HEK293 (cell line): ENCODE measurements at regions not wholly inside any gene's neighbourhood (a gene's known extent, or its start where the extent isn't known, plus 50 kb on each side); places are given as distances from the start of the nearest gene placed in this dataset.

Experiments
- CTCF ChIA-PET: fragments of 350-600 bp; formaldehyde crosslinking; extraction: SDS; loops from one replicate; lab custom pipeline; 2021; ENCODE audit warnings: antibody characterized with exemption; lab: Yijun Ruan, JAX
- POLR2A ChIA-PET: fragments of 300-600 bp; formaldehyde crosslinking; extraction: SDS; loops from one replicate; lab custom pipeline; 2020; ENCODE audit warnings: antibody characterized with exemption, inconsistent platforms; lab: Yijun Ruan, JAX
- H3K27ac ChIP-seq: fragments of 200-500 bp; sonication (Bioruptor generic); 2 replicates; pipeline ENCODE4 v1.5.1; 2014; ENCODE audit warnings: low read depth, low read length, control low read depth, inconsistent platforms; ENCODE audit errors: extremely low read depth
- H3K36me3 ChIP-seq, 2 experiments: fragments of 200-500 bp in 1 of 2; sonication (Bioruptor generic) in 1 of 2; 1 replicate in 1 of 2; 2 replicates in 1 of 2; pipeline ENCODE4 v1.5.1; 2014 to 2017; ENCODE audit warnings: inconsistent platforms in 2 of 2, low read length in 2 of 2; ENCODE audit not compliant: control insufficient read depth in 2 of 2, insufficient read depth in 1 of 2
- H3K4me1 ChIP-seq: fragments of 200-500 bp; sonication (Bioruptor generic); 2 replicates; pipeline ENCODE4 v1.5.1; 2014; ENCODE audit warnings: mild to moderate bottlenecking, low read length, inconsistent platforms; ENCODE audit not compliant: control insufficient read depth, insufficient read depth
- H3K4me3 ChIP-seq: 2 replicates; pipeline ENCODE4 v1.5.1; 2011; ENCODE audit warnings: low read depth, mild to moderate bottlenecking, control low read depth, low read length, moderate library complexity
- H3K9me3 ChIP-seq: fragments of 200-500 bp; sonication (Bioruptor generic); 2 replicates; pipeline ENCODE4 v1.5.1; 2014; ENCODE audit warnings: low read depth, low read length, inconsistent platforms; ENCODE audit not compliant: control insufficient read depth, insufficient read depth
- GLI2 ChIP-seq: fragments of 450-650 bp; formaldehyde crosslinking; IDR thresholded peaks from 2 replicates; pipeline ENCODE4; 2017; ENCODE audit warnings: missing biosample characterization, missing genetic modification characterization, low read depth, borderline replicate concordance
- GLI4 ChIP-seq: fragments of 450-650 bp; formaldehyde crosslinking; IDR thresholded peaks from 2 replicates; pipeline ENCODE4 v1.5.1; 2016; ENCODE audit warnings: missing biosample characterization, missing genetic modification characterization
- GLIS2 ChIP-seq: fragments of 450-650 bp; formaldehyde crosslinking; IDR thresholded peaks from 2 replicates; pipeline ENCODE4 v1.5.1; 2016; ENCODE audit warnings: missing biosample characterization, missing genetic modification characterization
- KLF10 ChIP-seq: fragments of 450-650 bp; IDR thresholded peaks from 2 replicates; pipeline ENCODE4 v1.5.1; 2018; ENCODE audit warnings: missing biosample characterization, mild to moderate bottlenecking, missing genetic modification characterization
- KLF16 ChIP-seq: fragments of 450-650 bp; formaldehyde crosslinking; IDR thresholded peaks from 2 replicates; pipeline ENCODE4 v1.5.1; 2017; ENCODE audit warnings: missing biosample characterization, missing genetic modification characterization
- KLF17 ChIP-seq: fragments of 450-650 bp; formaldehyde crosslinking; IDR thresholded peaks from 2 replicates; pipeline ENCODE4 v1.5.1; 2016; ENCODE audit warnings: missing biosample characterization, missing genetic modification characterization
- KLF8 ChIP-seq: fragments of 450-650 bp; formaldehyde crosslinking; IDR thresholded peaks from 2 replicates; pipeline ENCODE4 v1.5.1; 2016; ENCODE audit warnings: missing biosample characterization, missing genetic modification characterization
- SALL2 ChIP-seq: fragments of 450-650 bp; formaldehyde crosslinking; IDR thresholded peaks from 2 replicates; pipeline ENCODE4 v1.5.0; 2017; ENCODE audit warnings: missing biosample characterization, mild to moderate bottlenecking, missing genetic modification characterization, borderline replicate concordance
- SCRT1 ChIP-seq: fragments of 450-650 bp; formaldehyde crosslinking; IDR thresholded peaks from 2 replicates; pipeline ENCODE4 v1.5.1; 2016; ENCODE audit warnings: missing biosample characterization, missing genetic modification characterization, borderline replicate concordance
- SP2 ChIP-seq: fragments of 450-650 bp; formaldehyde crosslinking; IDR thresholded peaks from 2 replicates; pipeline ENCODE4 v1.5.1; 2016; ENCODE audit warnings: missing biosample characterization, missing genetic modification characterization
- SP3 ChIP-seq: fragments of 450-650 bp; formaldehyde crosslinking; IDR thresholded peaks from 2 replicates; pipeline ENCODE4 v1.5.1; 2016; ENCODE audit warnings: missing biosample characterization, missing genetic modification characterization
- YY2 ChIP-seq: fragments of 450-650 bp; formaldehyde crosslinking; IDR thresholded peaks from 2 replicates; pipeline ENCODE4 v1.5.1; 2016; ENCODE audit warnings: missing biosample characterization, missing genetic modification characterization
- ZEB2 ChIP-seq: fragments of 450-650 bp; formaldehyde crosslinking; IDR thresholded peaks from 2 replicates; pipeline ENCODE4 v1.5.1; 2016; ENCODE audit warnings: missing biosample characterization, missing genetic modification characterization
- ZFP41 ChIP-seq: fragments of 450-650 bp; formaldehyde crosslinking; IDR thresholded peaks from 2 replicates; pipeline ENCODE4 v1.5.1; 2016; ENCODE audit warnings: missing biosample characterization, missing genetic modification characterization, borderline replicate concordance
- ZNF133 ChIP-seq: fragments of 450-650 bp; formaldehyde crosslinking; IDR thresholded peaks from 2 replicates; pipeline ENCODE4 v1.5.1; 2016; ENCODE audit warnings: missing biosample characterization, missing genetic modification characterization
- ZNF211 ChIP-seq: fragments of 450-650 bp; formaldehyde crosslinking; IDR thresholded peaks from 2 replicates; pipeline ENCODE4 v1.5.1; 2016; ENCODE audit warnings: low read depth, missing biosample characterization, missing genetic modification characterization
- ZNF274 ChIP-seq, 2 experiments: fragments of 200-500 bp in 1 of 2; fragments of 450-650 bp in 1 of 2; sonication (Bioruptor generic) in 1 of 2; formaldehyde crosslinking in 1 of 2; IDR thresholded peaks; 2 replicates each; pipeline versions ENCODE4 v1.5.1 to v1.6.1; 2014 to 2016; ENCODE audit warnings: borderline replicate concordance in 1 of 2, inconsistent platforms in 1 of 2, low read length in 1 of 2, missing biosample characterization in 1 of 2, missing genetic modification characterization in 1 of 2
- ZNF292 ChIP-seq: fragments of 450-650 bp; formaldehyde crosslinking; IDR thresholded peaks from 2 replicates; pipeline ENCODE4 v1.5.1; 2016; ENCODE audit warnings: low read depth, missing biosample characterization, missing genetic modification characterization, borderline replicate concordance
- ZNF341 ChIP-seq: fragments of 450-650 bp; formaldehyde crosslinking; IDR thresholded peaks from 2 replicates; pipeline ENCODE4; 2016; ENCODE audit warnings: low read depth, missing biosample characterization, missing genetic modification characterization
- ZNF394 ChIP-seq: fragments of 450-650 bp; formaldehyde crosslinking; IDR thresholded peaks from 2 replicates; pipeline ENCODE4 v1.5.1; 2016; ENCODE audit warnings: missing biosample characterization, missing genetic modification characterization, mild to moderate bottlenecking, moderate library complexity, borderline replicate concordance
- ZNF501 ChIP-seq: fragments of 450-650 bp; formaldehyde crosslinking; IDR thresholded peaks from 2 replicates; pipeline ENCODE4 v1.5.1; 2016; ENCODE audit warnings: missing biosample characterization, missing genetic modification characterization
- ZNF645 ChIP-seq: fragments of 450-650 bp; formaldehyde crosslinking; IDR thresholded peaks from 2 replicates; pipeline ENCODE4; 2016; ENCODE audit warnings: missing biosample characterization, missing genetic modification characterization
- ZNF670 ChIP-seq: fragments of 450-650 bp; formaldehyde crosslinking; IDR thresholded peaks from 2 replicates; pipeline ENCODE4 v1.5.1; 2016; ENCODE audit warnings: missing biosample characterization, missing genetic modification characterization, low read depth
- ZNF837 ChIP-seq: fragments of 450-650 bp; formaldehyde crosslinking; IDR thresholded peaks from 2 replicates; pipeline ENCODE4 v1.5.1; 2016; ENCODE audit warnings: missing biosample characterization, missing genetic modification characterization
- ZSCAN18 ChIP-seq: fragments of 450-650 bp; formaldehyde crosslinking; IDR thresholded peaks from 2 replicates; pipeline ENCODE4 v1.5.1; 2016; ENCODE audit warnings: missing biosample characterization, missing genetic modification characterization
- TF ChIP-seq, protein P1 (sequence below): fragments of 450-650 bp; formaldehyde crosslinking; IDR thresholded peaks from 2 replicates; pipeline ENCODE4 v1.5.1; 2017; ENCODE audit warnings: missing biosample characterization, missing genetic modification characterization
- TF ChIP-seq, protein P2 (sequence below): fragments of 450-650 bp; formaldehyde crosslinking; IDR thresholded peaks from 2 replicates; pipeline ENCODE4 v1.5.1; 2016; ENCODE audit warnings: missing biosample characterization, missing genetic modification characterization
- TF ChIP-seq, protein P3 (sequence below): fragments of 450-650 bp; formaldehyde crosslinking; IDR thresholded peaks from 2 replicates; pipeline ENCODE4 v1.5.1; 2017; ENCODE audit warnings: missing biosample characterization, missing genetic modification characterization

- TF ChIP-seq ZNF670 (no peak), SCRT1 (no peak)
- TF ChIP-seq, protein P1, sequence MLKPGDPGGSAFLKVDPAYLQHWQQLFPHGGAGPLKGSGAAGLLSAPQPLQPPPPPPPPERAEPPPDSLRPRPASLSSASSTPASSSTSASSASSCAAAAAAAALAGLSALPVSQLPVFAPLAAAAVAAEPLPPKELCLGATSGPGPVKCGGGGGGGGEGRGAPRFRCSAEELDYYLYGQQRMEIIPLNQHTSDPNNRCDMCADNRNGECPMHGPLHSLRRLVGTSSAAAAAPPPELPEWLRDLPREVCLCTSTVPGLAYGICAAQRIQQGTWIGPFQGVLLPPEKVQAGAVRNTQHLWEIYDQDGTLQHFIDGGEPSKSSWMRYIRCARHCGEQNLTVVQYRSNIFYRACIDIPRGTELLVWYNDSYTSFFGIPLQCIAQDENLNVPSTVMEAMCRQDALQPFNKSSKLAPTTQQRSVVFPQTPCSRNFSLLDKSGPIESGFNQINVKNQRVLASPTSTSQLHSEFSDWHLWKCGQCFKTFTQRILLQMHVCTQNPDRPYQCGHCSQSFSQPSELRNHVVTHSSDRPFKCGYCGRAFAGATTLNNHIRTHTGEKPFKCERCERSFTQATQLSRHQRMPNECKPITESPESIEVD (tag by site-specific recombination), result no peak
Measured at GRCh38 chr5:103452666-103453065, 109.9 kb downstream of the NUDT12 start (continued).

DNA sequence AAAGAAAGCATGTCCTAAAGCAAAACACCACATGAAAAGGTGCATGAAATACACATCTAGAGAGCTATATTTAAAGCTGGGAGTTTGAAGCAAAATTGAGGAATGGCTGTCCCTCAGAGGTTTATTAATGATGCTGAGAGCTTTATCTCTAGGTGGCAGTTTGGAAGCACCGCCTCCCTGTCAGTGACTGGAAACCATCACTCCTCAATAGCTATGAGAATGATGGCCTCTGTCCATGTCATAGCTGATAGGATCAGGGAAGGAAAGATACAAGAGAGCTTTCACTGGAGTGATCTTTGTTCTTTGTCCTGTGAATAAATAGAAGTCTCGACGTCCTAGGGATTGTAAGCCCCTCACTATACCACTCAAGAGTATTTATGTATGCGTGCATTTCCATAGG is 110.5 kb downstream of the NUDT12 start:
- TF ChIP-seq ZSCAN18 (tag by site-specific recombination) (no peak), ZFP41 (no peak), GLI4 (tag by site-specific recombination) (no peak), ZNF133 (tag by site-specific recombination) (no peak), GLIS2 (no peak), YY2 (no peak), SP2 (tag by site-specific recombination) (no peak), ZNF274 (IDR thresholded peaks at IDR 0.05; ENCODE audit: low read length) (no peak), ZNF274 (tag by site-specific recombination; IDR thresholded peaks at IDR 0.05; ENCODE audit: borderline replicate concordance) (no peak), SP3 (tag by site-specific recombination) (no peak), SALL2 (no peak), KLF8 (tag by site-specific recombination) (no peak)
- TF ChIP-seq, protein P2, sequence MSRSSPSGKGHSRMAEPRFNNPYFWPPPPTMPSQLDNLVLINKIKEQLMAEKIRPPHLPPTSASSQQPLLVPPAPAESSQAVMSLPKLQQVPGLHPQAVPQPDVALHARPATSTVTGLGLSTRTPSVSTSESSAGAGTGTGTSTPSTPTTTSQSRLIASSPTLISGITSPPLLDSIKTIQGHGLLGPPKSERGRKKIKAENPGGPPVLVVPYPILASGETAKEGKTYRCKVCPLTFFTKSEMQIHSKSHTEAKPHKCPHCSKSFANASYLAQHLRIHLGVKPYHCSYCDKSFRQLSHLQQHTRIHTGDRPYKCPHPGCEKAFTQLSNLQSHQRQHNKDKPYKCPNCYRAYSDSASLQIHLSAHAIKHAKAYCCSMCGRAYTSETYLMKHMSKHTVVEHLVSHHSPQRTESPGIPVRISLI, result no peak
- CTCF ChIA-PET, result no interaction called here
- no peaks in the 10 kb centered on the region for H3K9me3 ChIP-seq
- H3K4me1 ChIP-seq, result no peaks in the 10 kb centered on the region
- no peak overlapping the region for H3K27ac ChIP-seq
- no peak overlapping the region for H3K4me3 ChIP-seq
- no peaks in the 10 kb centered on the region for H3K36me3 ChIP-seq
- POLR2A ChIA-PET, result no interaction called here

DNA sequence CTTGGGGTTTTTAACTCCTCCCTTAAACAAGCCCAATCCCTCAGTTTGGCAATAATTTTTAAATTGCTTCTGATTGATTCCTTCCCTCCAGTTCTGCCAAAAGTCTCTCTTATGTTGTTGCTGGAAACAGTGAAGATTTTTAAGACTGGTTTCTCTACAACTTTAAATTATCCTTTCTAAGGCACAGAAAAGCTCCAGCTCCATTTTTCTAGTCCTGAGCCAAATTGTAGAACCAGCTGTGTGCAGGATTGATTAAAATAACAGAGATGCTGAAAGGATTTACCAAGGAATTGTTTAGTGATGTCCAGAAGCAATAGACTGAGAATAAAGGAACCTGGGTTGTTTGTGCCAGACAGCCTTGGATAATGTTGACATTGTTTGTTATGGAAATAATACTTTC is 111.3 kb downstream of the NUDT12 start:
- H3K4me3 ChIP-seq, result no peak overlapping the region
- H3K4me1 ChIP-seq, result no peaks in the 10 kb centered on the region
- no peaks in the 10 kb centered on the region for H3K36me3 ChIP-seq
- no peak overlapping the region for H3K27ac ChIP-seq
- H3K9me3 ChIP-seq, result no peaks in the 10 kb centered on the region
- CTCF ChIA-PET, result no interaction called here
- POLR2A ChIA-PET, result no interaction called here
- TF ChIP-seq ZEB2 (tag by site-specific recombination), result no peak
- TF ChIP-seq ZNF501 (tag by site-specific recombination), result no peak
- no peak for TF ChIP-seq GLI2 (tag by site-specific recombination)
- no peak for TF ChIP-seq ZNF211 (tag by site-specific recombination)
- no peak for TF ChIP-seq ZNF394 (tag by site-specific recombination)
- TF ChIP-seq ZNF837 (tag by site-specific recombination), result no peak
- TF ChIP-seq ZNF292 (tag by site-specific recombination), result no peak
- no peak for TF ChIP-seq ZNF341 (tag by site-specific recombination)
- no peak for TF ChIP-seq KLF16 (tag by site-specific recombination)
- no peak for TF ChIP-seq KLF17
- TF ChIP-seq KLF10 (tag by site-specific recombination), result no peak
- TF ChIP-seq ZNF645, result no peak
- TF ChIP-seq, protein P3, sequence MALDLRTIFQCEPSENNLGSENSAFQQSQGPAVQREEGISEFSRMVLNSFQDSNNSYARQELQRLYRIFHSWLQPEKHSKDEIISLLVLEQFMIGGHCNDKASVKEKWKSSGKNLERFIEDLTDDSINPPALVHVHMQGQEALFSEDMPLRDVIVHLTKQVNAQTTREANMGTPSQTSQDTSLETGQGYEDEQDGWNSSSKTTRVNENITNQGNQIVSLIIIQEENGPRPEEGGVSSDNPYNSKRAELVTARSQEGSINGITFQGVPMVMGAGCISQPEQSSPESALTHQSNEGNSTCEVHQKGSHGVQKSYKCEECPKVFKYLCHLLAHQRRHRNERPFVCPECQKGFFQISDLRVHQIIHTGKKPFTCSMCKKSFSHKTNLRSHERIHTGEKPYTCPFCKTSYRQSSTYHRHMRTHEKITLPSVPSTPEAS (tag by site-specific recombination), result no peak
